ENCODE measurements at regions not wholly inside any gene's neighbourhood (a gene's known extent, or its start where the extent isn't known, plus 50 kb on each side); places are given as distances from the start of the nearest gene placed in this dataset.
"Not testable (repeated sequence)": the region's sequence is repeated elsewhere in the genome, so short reads cannot be mapped to it uniquely, and the experiment has no call there.

GRCh38 chrX:101738867-101739266, 79.2 kb upstream of the ARMCX2 start:
- CTCF ChIA-PET, H3K4me1 Mint-ChIP-seq, H3K27me3 Mint-ChIP-seq, H3K4me3 Mint-ChIP-seq, H3K27ac Mint-ChIP-seq, H3K36me3 Mint-ChIP-seq, H3K9me3 Mint-ChIP-seq, DNase-seq: not testable (repeated sequence)

- DNase-seq, H3K36me3 Mint-ChIP-seq, H3K4me1 Mint-ChIP-seq, H3K27ac Mint-ChIP-seq, H3K9me3 Mint-ChIP-seq, H3K4me3 Mint-ChIP-seq, CTCF ChIA-PET, H3K27me3 Mint-ChIP-seq: not testable (repeated sequence)
Measured at GRCh38 chrX:101738411-101738810, 78.8 kb upstream of the ARMCX2 start.

- DNase-seq: no peak
- no peaks in the 10 kb centered on the region for H3K9me3 Mint-ChIP-seq
- no peak overlapping the region for H3K27ac Mint-ChIP-seq
- CTCF ChIA-PET: no interaction called here
- H3K4me3 Mint-ChIP-seq: no peak overlapping the region
- no peaks in the 10 kb centered on the region for H3K36me3 Mint-ChIP-seq
- H3K27me3 Mint-ChIP-seq: no peaks in the 10 kb centered on the region
- H3K4me1 Mint-ChIP-seq: no peaks in the 10 kb centered on the region
Measured at GRCh38 chrX:101736651-101737050, 77.0 kb upstream of the ARMCX2 start.

GRCh38 chrX:101732870-101733269, 73.2 kb upstream of the ARMCX2 start:
- H3K27ac Mint-ChIP-seq: no peak overlapping the region
- H3K9me3 Mint-ChIP-seq: no peaks in the 10 kb centered on the region
- no peaks in the 10 kb centered on the region for H3K4me1 Mint-ChIP-seq
- DNase-seq: no peak
- CTCF ChIA-PET: no interaction called here
- no peak overlapping the region for H3K4me3 Mint-ChIP-seq
- H3K27me3 Mint-ChIP-seq: no peaks in the 10 kb centered on the region
- no peaks in the 10 kb centered on the region for H3K36me3 Mint-ChIP-seq

- no peak overlapping the region for H3K4me3 Mint-ChIP-seq
- H3K27ac Mint-ChIP-seq: no peak overlapping the region
- no peak for DNase-seq
- no peaks in the 10 kb centered on the region for H3K36me3 Mint-ChIP-seq
- H3K27me3 Mint-ChIP-seq: no peaks in the 10 kb centered on the region
- H3K4me1 Mint-ChIP-seq: no peaks in the 10 kb centered on the region
- no peaks in the 10 kb centered on the region for H3K9me3 Mint-ChIP-seq
- CTCF ChIA-PET: no interaction called here
Measured at GRCh38 chrX:101729986-101730385, 70.3 kb upstream of the ARMCX2 start.

Measured in activated naive CD4-positive, alpha-beta T cell treated with anti-CD3 and anti-CD28 coated beads, Interleukin-2, amount 10 ng/mL, durations not matched to agents 7 days and 5 days (primary cell).